ENCODE measurements at regions not wholly inside any gene's neighbourhood (a gene's known extent, or its start where the extent isn't known, plus 50 kb on each side); places are given as distances from the start of the nearest gene placed in this dataset.
"Not testable (repeated sequence)": the region's sequence is repeated elsewhere in the genome, so short reads cannot be mapped to it uniquely, and the experiment has no call there.

DNA sequence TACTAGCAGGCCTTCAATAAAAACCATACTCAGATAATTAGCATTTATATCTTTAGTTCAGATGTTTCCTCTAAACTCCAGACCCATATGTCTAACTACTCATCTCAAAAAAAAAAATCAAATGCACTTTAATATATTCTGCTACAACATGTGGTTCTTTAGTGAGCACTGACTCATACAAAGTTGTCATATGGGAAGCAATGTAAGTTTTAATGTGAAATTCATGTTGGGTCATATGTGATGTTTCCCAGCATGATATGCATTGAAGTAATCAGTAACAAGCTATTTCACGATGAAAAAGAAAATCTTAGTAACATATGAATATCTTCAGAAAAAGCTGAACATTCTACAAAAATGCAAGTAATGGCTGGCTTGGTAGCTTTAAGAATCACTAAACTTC lies 859.7 kb upstream of the ADGRB3 start:
- H3K36me3 Mint-ChIP-seq (ENCODE audit: low read depth): no peaks in the 10 kb centered on the region
- no peak overlapping the region for H3K4me3 Mint-ChIP-seq
- H3K9me3 Mint-ChIP-seq: no peaks in the 10 kb centered on the region
- no peaks in the 10 kb centered on the region for H3K4me1 Mint-ChIP-seq
- no peak for DNase-seq
- H3K27me3 Mint-ChIP-seq (ENCODE audit: low read depth, poor library complexity): no peaks in the 10 kb centered on the region
- TF ChIP-seq, protein P1, sequence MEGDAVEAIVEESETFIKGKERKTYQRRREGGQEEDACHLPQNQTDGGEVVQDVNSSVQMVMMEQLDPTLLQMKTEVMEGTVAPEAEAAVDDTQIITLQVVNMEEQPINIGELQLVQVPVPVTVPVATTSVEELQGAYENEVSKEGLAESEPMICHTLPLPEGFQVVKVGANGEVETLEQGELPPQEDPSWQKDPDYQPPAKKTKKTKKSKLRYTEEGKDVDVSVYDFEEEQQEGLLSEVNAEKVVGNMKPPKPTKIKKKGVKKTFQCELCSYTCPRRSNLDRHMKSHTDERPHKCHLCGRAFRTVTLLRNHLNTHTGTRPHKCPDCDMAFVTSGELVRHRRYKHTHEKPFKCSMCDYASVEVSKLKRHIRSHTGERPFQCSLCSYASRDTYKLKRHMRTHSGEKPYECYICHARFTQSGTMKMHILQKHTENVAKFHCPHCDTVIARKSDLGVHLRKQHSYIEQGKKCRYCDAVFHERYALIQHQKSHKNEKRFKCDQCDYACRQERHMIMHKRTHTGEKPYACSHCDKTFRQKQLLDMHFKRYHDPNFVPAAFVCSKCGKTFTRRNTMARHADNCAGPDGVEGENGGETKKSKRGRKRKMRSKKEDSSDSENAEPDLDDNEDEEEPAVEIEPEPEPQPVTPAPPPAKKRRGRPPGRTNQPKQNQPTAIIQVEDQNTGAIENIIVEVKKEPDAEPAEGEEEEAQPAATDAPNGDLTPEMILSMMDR (IDR thresholded peaks at IDR 0.05): no peak
- no peak overlapping the region for H3K27ac Mint-ChIP-seq

- Mint-ChIP-seq H3K27ac (no peak overlapping the region), H3K36me3 (ENCODE audit: low read depth) (no peaks in the 10 kb centered on the region), H3K9me3 (no peaks in the 10 kb centered on the region), H3K4me1 (no peaks in the 10 kb centered on the region), H3K4me3 (no peak overlapping the region), H3K27me3 (ENCODE audit: low read depth, poor library complexity) (no peaks in the 10 kb centered on the region)
- DNase-seq: no peak
- TF ChIP-seq, protein P1 (IDR thresholded peaks at IDR 0.05): no peak
Measured at GRCh38 chr6:67768972-67769371, 866.1 kb upstream of the ADGRB3 start.

DNA sequence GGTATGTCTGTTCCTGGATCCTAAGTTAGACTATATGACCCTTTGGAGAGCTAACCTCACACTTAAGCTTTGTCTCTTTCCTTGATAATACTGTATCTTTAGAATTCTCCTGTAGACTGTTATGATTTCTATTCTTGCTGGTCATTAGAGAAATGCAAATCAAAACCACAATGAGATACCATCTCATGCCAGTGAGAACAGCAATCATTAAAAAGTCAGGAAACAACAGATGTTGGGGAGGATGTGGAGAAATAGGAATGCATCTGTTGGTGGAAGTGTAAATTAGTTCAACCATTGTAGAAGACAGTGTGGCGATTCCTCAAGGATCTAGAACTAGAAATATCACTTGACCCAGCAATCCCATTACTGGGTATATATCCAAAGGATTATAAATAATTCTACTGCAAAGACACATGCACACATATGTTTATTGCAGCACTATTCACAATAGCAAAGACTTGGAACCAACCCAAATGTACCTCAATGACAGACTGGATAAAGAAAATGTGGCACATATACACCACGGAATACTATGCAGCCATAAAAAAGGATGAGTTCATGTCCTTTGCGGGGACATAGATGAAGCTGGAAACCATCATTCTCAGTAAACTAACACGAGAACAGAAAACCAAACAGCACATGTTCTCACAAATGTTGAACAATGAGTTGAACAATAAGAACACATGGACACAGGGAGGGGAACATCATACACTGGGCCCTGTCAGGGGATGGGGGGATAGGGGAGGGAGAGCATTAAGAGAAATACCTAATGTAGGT lies 867.8 kb upstream of the ADGRB3 start:
- not testable (repeated sequence) for H3K27me3 Mint-ChIP-seq (ENCODE audit: low read depth, poor library complexity); H3K4me1 Mint-ChIP-seq; DNase-seq; H3K27ac Mint-ChIP-seq; H3K9me3 Mint-ChIP-seq; H3K36me3 Mint-ChIP-seq (ENCODE audit: low read depth); H3K4me3 Mint-ChIP-seq

- Mint-ChIP-seq H3K36me3 (ENCODE audit: low read depth) (no peaks in the 10 kb centered on the region), H3K27ac (no peak overlapping the region), H3K27me3 (ENCODE audit: low read depth, poor library complexity) (no peaks in the 10 kb centered on the region), H3K9me3 (no peaks in the 10 kb centered on the region), H3K4me3 (no peak overlapping the region), H3K4me1 (no peaks in the 10 kb centered on the region)
- TF ChIP-seq, protein P1 (IDR thresholded peaks at IDR 0.05): no peak
- DNase-seq: no peak
Measured at GRCh38 chr6:67766057-67766456, 869.0 kb upstream of the ADGRB3 start.

DNA sequence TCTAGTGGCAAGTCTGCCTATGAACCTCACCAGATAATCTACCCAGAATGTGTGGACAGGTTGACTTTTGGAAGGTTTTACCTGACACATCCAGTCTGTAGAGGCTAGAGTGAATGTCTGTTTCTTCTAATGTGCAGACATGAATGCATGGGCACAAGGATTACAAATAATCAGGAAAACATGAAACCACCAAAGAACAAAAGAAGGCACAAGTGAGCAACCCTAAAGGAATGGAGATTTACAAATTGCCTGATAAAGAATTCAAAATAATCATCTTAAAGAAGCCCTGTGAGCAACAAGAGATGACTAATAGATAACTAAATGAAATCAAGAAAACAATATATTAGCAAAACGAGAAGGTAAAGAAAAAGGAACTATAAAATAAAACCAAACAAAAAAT lies 876.1 kb upstream of the ADGRB3 start:
- Mint-ChIP-seq H3K27me3 (ENCODE audit: low read depth, poor library complexity) (no peaks in the 10 kb centered on the region), H3K27ac (no peak overlapping the region), H3K9me3 (peaks cover 4% of the 10 kb centered on the region), H3K4me3 (no peak overlapping the region), H3K36me3 (ENCODE audit: low read depth) (no peaks in the 10 kb centered on the region), H3K4me1 (no peaks in the 10 kb centered on the region)
- no peak for DNase-seq
- TF ChIP-seq, protein P1 (IDR thresholded peaks at IDR 0.05): no peak

DNA sequence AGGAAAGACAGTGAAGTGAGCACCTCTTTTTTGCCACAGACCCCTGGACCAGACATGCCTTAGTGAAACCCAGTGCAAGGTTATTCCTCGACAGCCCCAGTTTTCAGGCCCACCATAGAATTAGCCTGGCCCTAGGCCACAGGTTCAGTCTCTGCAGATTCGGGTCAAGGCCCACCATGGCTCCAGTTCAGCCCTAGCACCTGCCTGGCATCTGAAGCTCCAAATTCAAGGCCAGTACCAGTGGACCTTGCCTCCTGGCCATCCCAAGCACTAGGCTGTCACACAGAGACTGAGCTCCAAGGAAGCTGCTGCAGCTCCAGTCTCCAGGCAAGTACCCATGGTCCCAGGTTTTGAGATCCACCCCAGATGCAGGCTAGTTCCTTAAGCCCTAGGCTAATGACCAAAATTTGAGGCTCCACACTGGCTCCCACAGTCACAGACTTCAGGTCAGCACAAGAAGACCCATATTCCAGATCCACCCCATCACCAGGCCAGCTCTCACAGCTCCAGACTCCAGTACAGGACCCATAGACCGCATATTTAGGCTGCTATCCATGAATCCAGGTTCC lies 877.5 kb upstream of the ADGRB3 start:
- Mint-ChIP-seq H3K4me1 (no peaks in the 10 kb centered on the region), H3K4me3 (no peak overlapping the region), H3K27me3 (ENCODE audit: low read depth, poor library complexity) (no peaks in the 10 kb centered on the region), H3K9me3 (peaks cover 4% of the 10 kb centered on the region), H3K27ac (no peak overlapping the region), H3K36me3 (ENCODE audit: low read depth) (no peaks in the 10 kb centered on the region)
- no peak for DNase-seq
- TF ChIP-seq, protein P1 (IDR thresholded peaks at IDR 0.05): no peak
